ENCODE measurements at regions not wholly inside any gene's neighbourhood (a gene's known extent, or its start where the extent isn't known, plus 50 kb on each side); places are given as distances from the start of the nearest gene placed in this dataset.

DNA sequence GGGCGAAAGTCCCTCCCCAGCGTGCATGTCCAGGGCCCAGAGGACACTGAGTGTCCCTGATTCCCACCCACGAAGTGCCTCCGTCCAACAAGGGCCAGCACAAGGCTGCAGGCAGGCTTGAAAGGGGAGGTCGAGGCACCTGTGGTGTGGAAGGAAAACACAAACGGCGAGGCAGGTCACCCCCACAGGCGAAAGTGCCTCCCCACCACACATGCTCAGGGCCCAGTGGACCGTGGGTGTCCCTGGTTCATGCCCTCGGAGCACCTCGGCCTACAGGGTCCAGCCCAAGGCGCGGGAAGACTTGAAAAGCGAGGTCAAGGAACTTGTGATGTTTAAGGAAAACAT lies 370.4 kb downstream of the ALG10 start:
- TF ChIP-seq EP300 (IDR thresholded peaks at IDR 0.05) = no peak
- peaks cover 0 to 4% of the 10 kb centered on the region in 2 donors for H3K9me3 ChIP-seq
- H3K36me3 ChIP-seq = no peaks in the 10 kb centered on the region
- H3K4me1 ChIP-seq (ENCODE audit: insufficient read depth) = no peaks in the 10 kb centered on the region
- no peak overlapping the region for H3K27ac ChIP-seq
- H3K27me3 ChIP-seq = no peaks in the 10 kb centered on the region
- WGBS, 3 donors = 71 to 82% (median 78%) methylated on average over 14 of the region's 14 CpGs
- DNase-seq = peak in 3 of 5 donors; percentile 1 to 7 (median 6)
- intact Hi-C loops (cut with DNase I) = no loop called here
- no peak overlapping the region for H3K4me3 ChIP-seq

DNA sequence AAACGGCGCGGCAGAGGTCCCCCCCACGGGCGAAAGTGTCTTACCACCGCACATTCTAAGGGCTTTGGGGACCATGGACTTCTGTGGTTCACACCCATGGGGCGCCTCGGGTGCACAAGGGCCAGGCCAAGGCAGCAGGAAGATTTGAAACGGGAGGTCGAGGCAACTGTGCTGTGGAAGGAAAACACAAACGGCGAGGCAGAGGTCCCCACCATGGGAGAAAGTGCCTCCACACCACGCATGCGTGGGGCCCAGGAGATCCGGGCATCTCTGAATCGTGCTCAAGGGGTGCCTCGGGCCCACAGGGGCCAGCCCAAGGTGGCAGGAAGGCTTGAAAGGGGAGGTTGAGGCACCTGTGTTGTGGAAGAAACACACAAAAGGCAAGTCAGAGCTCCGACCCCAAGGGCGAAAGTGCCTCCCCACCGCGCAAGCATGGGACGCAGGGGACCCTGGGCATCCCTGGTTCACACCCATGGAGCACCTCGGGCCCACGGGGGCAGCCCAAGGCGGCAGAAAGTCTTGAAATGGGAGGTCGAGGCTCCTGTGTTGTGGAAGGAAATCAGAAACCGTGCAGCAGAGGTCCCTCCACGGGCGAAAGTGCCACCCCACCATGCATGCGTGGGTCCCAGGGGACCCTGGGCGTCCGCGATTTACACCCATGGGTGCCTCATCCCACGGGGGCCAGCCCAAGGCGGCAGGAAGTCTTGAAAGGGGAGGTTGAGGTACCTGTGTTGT lies 371.0 kb downstream of the ALG10 start:
- peak; percentile 2 to 17 (median 7) for DNase-seq
- H3K4me1 ChIP-seq (ENCODE audit: insufficient read depth) = no peaks in the 10 kb centered on the region
- no peak overlapping the region for H3K27ac ChIP-seq
- no peak overlapping the region for H3K4me3 ChIP-seq
- peaks cover 0 to 4% of the 10 kb centered on the region in 2 donors for H3K9me3 ChIP-seq
- H3K36me3 ChIP-seq = no peaks in the 10 kb centered on the region
- intact Hi-C loops (cut with DNase I) = no loop called here
- 55 to 71% (median 68%) methylated on average over 35 of the region's 35 CpGs for WGBS, 3 donors
- H3K27me3 ChIP-seq = no peaks in the 10 kb centered on the region
- TF ChIP-seq POLR2A (IDR thresholded peaks at IDR 0.05) = no peak

- peak; percentile 2 to 13 (median 4) for DNase-seq
- 53 to 66% (median 56%) methylated on average over 10 of the region's 10 CpGs for WGBS, 3 donors
- intact Hi-C loops (cut with DNase I) = no loop called here
- no peaks in the 10 kb centered on the region for H3K27me3 ChIP-seq
- no peak overlapping the region for H3K4me3 ChIP-seq
- H3K36me3 ChIP-seq = no peaks in the 10 kb centered on the region
- H3K27ac ChIP-seq = no peak overlapping the region
- no peaks in the 10 kb centered on the region for H3K4me1 ChIP-seq (ENCODE audit: insufficient read depth)
- H3K9me3 ChIP-seq = peaks cover 0 to 10% of the 10 kb centered on the region in 2 donors
- TF ChIP-seq POLR2A (IDR thresholded peaks at IDR 0.05) (no peak), EP300 (IDR thresholded peaks at IDR 0.05) (no peak)
- TF ChIP-seq, protein P1, sequence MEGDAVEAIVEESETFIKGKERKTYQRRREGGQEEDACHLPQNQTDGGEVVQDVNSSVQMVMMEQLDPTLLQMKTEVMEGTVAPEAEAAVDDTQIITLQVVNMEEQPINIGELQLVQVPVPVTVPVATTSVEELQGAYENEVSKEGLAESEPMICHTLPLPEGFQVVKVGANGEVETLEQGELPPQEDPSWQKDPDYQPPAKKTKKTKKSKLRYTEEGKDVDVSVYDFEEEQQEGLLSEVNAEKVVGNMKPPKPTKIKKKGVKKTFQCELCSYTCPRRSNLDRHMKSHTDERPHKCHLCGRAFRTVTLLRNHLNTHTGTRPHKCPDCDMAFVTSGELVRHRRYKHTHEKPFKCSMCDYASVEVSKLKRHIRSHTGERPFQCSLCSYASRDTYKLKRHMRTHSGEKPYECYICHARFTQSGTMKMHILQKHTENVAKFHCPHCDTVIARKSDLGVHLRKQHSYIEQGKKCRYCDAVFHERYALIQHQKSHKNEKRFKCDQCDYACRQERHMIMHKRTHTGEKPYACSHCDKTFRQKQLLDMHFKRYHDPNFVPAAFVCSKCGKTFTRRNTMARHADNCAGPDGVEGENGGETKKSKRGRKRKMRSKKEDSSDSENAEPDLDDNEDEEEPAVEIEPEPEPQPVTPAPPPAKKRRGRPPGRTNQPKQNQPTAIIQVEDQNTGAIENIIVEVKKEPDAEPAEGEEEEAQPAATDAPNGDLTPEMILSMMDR (IDR thresholded peaks at IDR 0.05) = no peak
Measured at GRCh38 chr12:34393821-34394150, 371.5 kb downstream of the ALG10 start.

DNA sequence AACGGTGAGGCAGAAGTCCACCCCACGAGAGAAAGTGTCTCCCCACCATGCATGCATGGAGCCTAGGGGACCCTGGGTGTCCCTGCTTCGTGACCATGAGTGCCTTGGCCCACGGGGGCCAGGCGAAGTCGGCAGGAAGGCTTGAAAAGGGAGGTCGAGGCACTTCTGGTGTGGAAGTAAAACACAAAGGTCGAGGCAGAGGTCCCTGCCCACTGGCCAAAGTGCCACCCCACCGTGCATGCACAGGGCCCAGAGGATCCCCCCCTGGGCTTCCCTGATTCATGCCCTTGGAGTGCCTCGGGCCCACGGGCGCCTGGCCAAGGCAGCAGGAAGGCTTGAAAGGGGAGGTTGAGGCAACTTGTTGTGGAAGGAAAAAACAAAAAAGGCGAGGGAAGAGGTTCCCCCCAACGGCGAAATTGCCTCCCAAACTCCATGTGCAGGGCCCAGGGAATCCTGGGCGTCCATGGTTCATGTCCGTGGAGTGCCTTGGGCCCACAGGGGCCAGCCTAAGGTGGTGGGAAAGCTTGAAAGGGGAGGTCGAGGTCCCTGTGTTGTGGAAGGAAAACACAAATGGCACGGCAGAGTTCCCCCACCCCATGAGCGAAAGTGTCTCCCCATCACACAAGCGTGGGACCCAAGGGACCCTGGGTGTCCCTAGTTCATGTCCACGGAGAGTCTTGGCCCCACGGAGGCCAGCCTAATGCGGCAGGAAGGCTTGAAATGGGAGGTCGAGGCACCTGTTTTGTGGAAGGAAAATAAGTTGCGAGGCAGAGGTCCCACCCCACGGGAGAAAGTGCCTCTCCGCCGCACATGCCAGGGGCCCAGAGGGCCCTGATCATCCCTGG lies 372.1 kb downstream of the ALG10 start:
- WGBS, 3 donors = 50 to 61% (median 61%) methylated on average over 29 of the region's 29 CpGs
- H3K9me3 ChIP-seq = peaks cover 0 to 11% of the 10 kb centered on the region in 2 donors
- no peaks in the 10 kb centered on the region for H3K27me3 ChIP-seq
- H3K4me3 ChIP-seq = no peak overlapping the region
- DNase-seq = peak; percentile 1 to 12 (median 5)
- no peak overlapping the region for H3K27ac ChIP-seq
- H3K36me3 ChIP-seq = no peaks in the 10 kb centered on the region
- H3K4me1 ChIP-seq (ENCODE audit: insufficient read depth) = no peaks in the 10 kb centered on the region
- intact Hi-C loops (cut with DNase I) = no loop called here
- TF ChIP-seq, protein P1 (IDR thresholded peaks at IDR 0.05) = no peak
- no peak for TF ChIP-seq EP300 (IDR thresholded peaks at IDR 0.05)

DNA sequence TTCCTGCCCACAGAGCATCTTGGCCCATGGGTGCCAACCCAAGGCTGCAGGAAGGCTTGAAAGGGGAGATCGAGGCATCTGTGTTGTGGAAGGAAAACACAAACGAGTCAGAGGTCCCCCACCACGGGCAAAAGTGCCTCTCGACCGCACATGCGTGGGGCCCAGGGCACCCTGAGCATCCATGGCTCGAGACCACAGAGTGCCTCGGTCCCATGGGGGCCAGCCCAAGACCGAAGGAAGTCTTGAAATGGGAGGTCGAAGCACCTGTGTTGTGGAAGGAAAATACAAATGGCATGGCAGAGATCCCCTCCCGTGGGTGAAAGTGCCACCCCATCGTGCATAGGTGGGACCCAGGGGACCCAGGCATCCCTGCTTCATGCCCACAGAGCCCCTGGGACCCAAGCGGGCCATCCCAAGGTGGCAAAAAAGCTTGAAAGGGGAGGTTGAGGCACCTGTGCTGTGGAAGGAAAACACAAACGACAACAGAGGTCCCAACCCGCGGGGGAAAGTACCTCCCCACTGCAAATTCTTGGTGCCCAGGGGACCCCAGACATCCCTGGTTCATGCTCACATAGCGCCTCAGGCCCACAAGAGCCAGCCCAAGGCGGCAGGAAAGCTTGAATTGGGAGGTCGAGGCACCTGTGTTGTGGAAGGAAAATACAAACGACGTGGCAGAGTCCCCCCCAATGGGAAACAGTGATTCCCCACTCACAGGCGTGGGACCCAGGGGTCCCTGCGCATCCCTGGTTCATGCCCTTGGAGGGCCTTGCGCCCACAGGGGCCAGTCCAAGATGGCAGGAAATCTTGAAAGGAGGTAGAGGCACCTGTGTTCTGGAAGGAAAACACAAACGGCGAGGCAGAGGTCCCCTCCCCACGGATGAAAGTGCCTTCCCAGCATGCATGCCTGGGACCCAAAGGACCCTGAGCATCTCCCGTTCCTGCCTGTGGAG lies 373.0 kb downstream of the ALG10 start:
- H3K9me3 ChIP-seq = peaks cover 0 to 11% of the 10 kb centered on the region in 2 donors
- TF ChIP-seq, protein P1 (IDR thresholded peaks at IDR 0.05) = no peak
- no peak for TF ChIP-seq EP300 (IDR thresholded peaks at IDR 0.05)
- no peak for TF ChIP-seq POLR2A (IDR thresholded peaks at IDR 0.05)

More for the DNA sequence above, 373.0 kb downstream of the ALG10 start:
- peak; percentile 2 to 11 (median 5) for DNase-seq
- H3K36me3 ChIP-seq = no peaks in the 10 kb centered on the region
- H3K27me3 ChIP-seq = no peaks in the 10 kb centered on the region
- intact Hi-C loops (cut with DNase I) = no loop called here
- 60 to 71% (median 65%) methylated on average over 28 of the region's 28 CpGs for WGBS, 3 donors
- no peak overlapping the region for H3K4me3 ChIP-seq
- no peak overlapping the region for H3K27ac ChIP-seq
- H3K4me1 ChIP-seq (ENCODE audit: insufficient read depth) = no peaks in the 10 kb centered on the region
